Gastrocnemius medialis (tissue), 4 donors: ENCODE measurements at regions not wholly inside any gene's neighbourhood (a gene's known extent, or its start where the extent isn't known, plus 50 kb on each side); places are given as distances from the start of the nearest gene placed in this dataset.
"Not testable (repeated sequence)": the region's sequence is repeated elsewhere in the genome, so short reads cannot be mapped to it uniquely, and the experiment has no call there.

Experiments used
- ATAC-seq, 2 donors: fragments of 150-250 bp; one replicate each; pipeline ENCODE4 v1.9.1; 2016
- DNase-seq, 2 donors: peaks; one replicate each; pipeline ENCODE4 v3.0.0-alpha.2; 2019
- H3K27ac ChIP-seq, 4 donors: fragments of 200-600 bp; sonication (generic); 1 replicate in 1 of 4; 2 replicates in 3 of 4; pipeline ENCODE4 v1.5.1; 2016 to 2018; ENCODE audit warnings: mild to moderate bottlenecking in 2 of 4, moderate library complexity in 1 of 4
- H3K27me3 ChIP-seq, 3 donors: fragments of 200-600 bp; sonication (generic) in 2 of 3; 1 replicate in 1 of 3; 2 replicates in 2 of 3; pipeline versions ENCODE4 v1.5.1 to v1.6.0; 2016 to 2019; ENCODE audit warnings: mild to moderate bottlenecking in 1 of 3, moderate library complexity in 1 of 3
- H3K36me3 ChIP-seq, 2 donors: fragments of 200-600 bp; sonication (generic) in 1 of 2; one replicate each; pipeline ENCODE4 v1.5.1; 2017 to 2018
- H3K4me1 ChIP-seq, 2 donors: fragments of 200-600 bp; sonication (generic) in 1 of 2; one replicate each; pipeline ENCODE4 v1.5.1; 2016 to 2017; ENCODE audit warnings: mild to moderate bottlenecking in 2 of 2
- H3K4me3 ChIP-seq, 4 donors: fragments of 200-600 bp; sonication (generic) in 3 of 4; 1 replicate in 1 of 4; 2 replicates in 3 of 4; pipeline ENCODE4 v1.5.1; 2016 to 2019; ENCODE audit warnings: mild to moderate bottlenecking in 2 of 4
- H3K9me3 ChIP-seq, 3 donors: fragments of 200-600 bp; sonication (generic) in 2 of 3; 1 replicate in 1 of 3; 2 replicates in 2 of 3; pipeline ENCODE4 v1.5.1; 2016 to 2019
- POLR2A ChIP-seq, 2 donors: fragments of 450-650 bp; IDR thresholded peaks; one replicate each; pipeline ENCODE4 v1.6.1; 2017; ENCODE audit warnings: antibody characterized with exemption in 2 of 2, mild to moderate bottlenecking in 2 of 2, moderate library complexity in 2 of 2
- in situ Hi-C, 4 donors: fragments of 200-750 bp; cut with MboI; loops; one replicate each; pipeline versions ENCODE4 v1.15.0 to v1.8.0; 2017; ENCODE audit warnings: low sequenced_read_pairs in 4 of 4
- intact Hi-C: fragments of 100-400 bp; cut with DNase I; formaldehyde crosslinking; loops from one replicate; pipeline ENCODE4 v1.15.1; 2023; ENCODE audit warnings: low total_unique reads
- TF ChIP-seq, protein P1 (sequence below), 5 experiments: fragments of 450-650 bp in 3 of 5; fragments of 200-600 bp in 2 of 5; sonication (generic) in 2 of 5; IDR thresholded peaks in 4 of 5; conservative IDR thresholded peaks in 1 of 5; 1 replicate in 4 of 5; 2 replicates in 1 of 5; pipeline ENCODE4 v1.5.1; 2016 to 2019; ENCODE audit warnings: antibody characterized with exemption in 5 of 5, mild to moderate bottlenecking in 3 of 5, moderate library complexity in 3 of 5

DNA sequence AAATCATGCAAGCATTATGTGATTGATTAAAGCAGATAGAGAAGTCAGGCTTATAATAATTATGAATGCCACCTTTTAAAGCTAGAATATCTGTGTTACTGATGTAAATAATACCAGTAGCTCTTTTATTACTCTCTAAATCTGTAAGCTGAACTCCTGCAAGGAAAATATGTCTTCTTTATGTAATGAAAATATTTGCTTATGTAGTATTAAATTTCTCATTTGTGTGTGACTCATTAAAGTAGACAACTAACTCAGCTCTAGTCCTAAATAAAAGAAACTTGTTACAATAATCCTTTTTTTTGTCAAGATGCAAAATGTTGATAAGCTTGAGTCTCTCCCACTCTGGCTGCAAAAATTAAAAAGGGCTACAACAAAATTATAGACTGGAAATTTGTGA, 137.7 kb upstream of the FAT1 start:
- Histone ChIP-seq H3K9me3 (no peaks in the 10 kb centered on the region), H3K36me3 (no peaks in the 10 kb centered on the region), H3K4me3 (no peak overlapping the region), H3K27ac (no peak overlapping the region), H3K4me1 (no peaks in the 10 kb centered on the region), H3K27me3 (no peaks in the 10 kb centered on the region)
- intact Hi-C loops (no loop called here), in situ Hi-C loops (no loop called here)
- TF ChIP-seq POLR2A (IDR thresholded peaks at IDR 0.05): no peak
- TF ChIP-seq, protein P1, sequence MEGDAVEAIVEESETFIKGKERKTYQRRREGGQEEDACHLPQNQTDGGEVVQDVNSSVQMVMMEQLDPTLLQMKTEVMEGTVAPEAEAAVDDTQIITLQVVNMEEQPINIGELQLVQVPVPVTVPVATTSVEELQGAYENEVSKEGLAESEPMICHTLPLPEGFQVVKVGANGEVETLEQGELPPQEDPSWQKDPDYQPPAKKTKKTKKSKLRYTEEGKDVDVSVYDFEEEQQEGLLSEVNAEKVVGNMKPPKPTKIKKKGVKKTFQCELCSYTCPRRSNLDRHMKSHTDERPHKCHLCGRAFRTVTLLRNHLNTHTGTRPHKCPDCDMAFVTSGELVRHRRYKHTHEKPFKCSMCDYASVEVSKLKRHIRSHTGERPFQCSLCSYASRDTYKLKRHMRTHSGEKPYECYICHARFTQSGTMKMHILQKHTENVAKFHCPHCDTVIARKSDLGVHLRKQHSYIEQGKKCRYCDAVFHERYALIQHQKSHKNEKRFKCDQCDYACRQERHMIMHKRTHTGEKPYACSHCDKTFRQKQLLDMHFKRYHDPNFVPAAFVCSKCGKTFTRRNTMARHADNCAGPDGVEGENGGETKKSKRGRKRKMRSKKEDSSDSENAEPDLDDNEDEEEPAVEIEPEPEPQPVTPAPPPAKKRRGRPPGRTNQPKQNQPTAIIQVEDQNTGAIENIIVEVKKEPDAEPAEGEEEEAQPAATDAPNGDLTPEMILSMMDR (IDR thresholded peaks at IDR 0.05 in 4 of 5, conservative IDR thresholded peaks at IDR 0.05 in 1 of 5): no peak
- no peak for ATAC-seq
- no peak for DNase-seq

- ATAC-seq (no peak), DNase-seq (no peak)
- TF ChIP-seq, protein P1 (IDR thresholded peaks at IDR 0.05 in 4 of 5, conservative IDR thresholded peaks at IDR 0.05 in 1 of 5): no peak
- no peak for TF ChIP-seq POLR2A (IDR thresholded peaks at IDR 0.05)
- intact Hi-C loops: no loop called here
- H3K27me3 ChIP-seq: no peaks in the 10 kb centered on the region
- no peaks in the 10 kb centered on the region for H3K9me3 ChIP-seq
- H3K36me3 ChIP-seq: no peaks in the 10 kb centered on the region
- H3K27ac ChIP-seq: no peak overlapping the region
- no peaks in the 10 kb centered on the region for H3K4me1 ChIP-seq
- no peak overlapping the region for H3K4me3 ChIP-seq
- in situ Hi-C loops: no loop called here
Observed at GRCh38 chr4:186871856-186872255, 148.2 kb upstream of the FAT1 start.

DNA sequence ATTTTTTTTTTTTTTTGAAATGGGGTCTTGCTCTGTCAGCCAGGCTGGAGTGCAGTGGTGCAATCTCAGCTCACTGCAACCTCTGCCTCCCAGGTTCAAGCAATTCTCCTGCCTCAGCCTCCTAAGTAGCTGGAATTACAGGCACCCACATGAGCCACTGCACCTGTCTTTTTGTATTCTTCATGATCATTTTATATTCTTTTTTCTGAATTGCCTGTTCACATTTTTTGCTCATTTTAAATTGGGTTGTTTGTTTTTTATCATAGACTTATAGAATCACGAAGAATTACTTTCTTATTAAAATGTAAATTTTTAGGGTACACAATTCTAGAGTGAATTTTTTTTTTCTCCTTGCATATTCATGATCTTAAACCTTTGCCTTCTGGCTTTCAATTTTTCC, 149.4 kb upstream of the FAT1 start:
- intact Hi-C loops, ATAC-seq, H3K9me3 ChIP-seq, H3K36me3 ChIP-seq, H3K4me3 ChIP-seq, DNase-seq, H3K4me1 ChIP-seq, H3K27ac ChIP-seq, H3K27me3 ChIP-seq, in situ Hi-C loops: not testable (repeated sequence)

- intact Hi-C loops: no loop called here
- H3K9me3 ChIP-seq: no peaks in the 10 kb centered on the region
- H3K4me3 ChIP-seq: no peak overlapping the region
- DNase-seq (no peak), ATAC-seq (no peak)
- no peak overlapping the region for H3K27ac ChIP-seq
- no peaks in the 10 kb centered on the region for H3K36me3 ChIP-seq
- no peaks in the 10 kb centered on the region for H3K27me3 ChIP-seq
- no peaks in the 10 kb centered on the region for H3K4me1 ChIP-seq
- TF ChIP-seq, protein P1 (IDR thresholded peaks at IDR 0.05 in 4 of 5, conservative IDR thresholded peaks at IDR 0.05 in 1 of 5): no peak
- no peak for TF ChIP-seq POLR2A (IDR thresholded peaks at IDR 0.05)
- in situ Hi-C loops: no loop called here
Observed at GRCh38 chr4:186875476-186875875, 151.8 kb upstream of the FAT1 start.

DNA sequence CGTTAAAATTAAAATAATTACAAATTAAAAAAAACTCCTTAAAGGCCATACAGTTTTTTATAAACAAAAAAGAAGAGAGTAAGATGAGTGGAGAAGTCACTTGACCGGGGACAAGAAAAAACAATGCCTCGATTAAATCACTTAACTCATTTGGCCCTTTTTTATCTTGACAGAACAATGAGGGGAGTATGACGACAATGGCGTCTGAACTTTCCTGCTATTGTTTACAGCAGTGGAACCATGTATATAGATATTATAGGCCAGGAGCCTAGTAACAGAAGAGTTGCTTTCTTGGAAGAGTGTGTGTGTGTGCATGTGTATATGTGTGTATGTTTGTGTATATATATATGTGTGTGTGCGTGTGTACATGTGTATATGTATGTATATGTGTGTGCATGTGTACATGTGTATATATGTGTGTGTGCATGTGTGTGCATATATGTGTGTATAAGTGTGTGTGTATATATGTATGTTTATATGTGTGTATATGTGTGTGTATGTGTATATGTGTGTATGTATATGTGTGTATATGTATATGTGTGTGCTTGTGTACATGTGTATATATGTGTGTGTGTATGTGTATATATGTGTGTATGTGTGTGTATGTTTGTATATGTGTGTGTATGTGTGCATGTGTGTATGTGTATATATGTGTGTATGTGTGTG, 153.4 kb upstream of the FAT1 start:
- H3K4me3 ChIP-seq: no peak overlapping the region
- no peak for DNase-seq
- no peak overlapping the region for H3K27ac ChIP-seq
- in situ Hi-C loops: no loop called here
- H3K36me3 ChIP-seq: no peaks in the 10 kb centered on the region
- intact Hi-C loops: no loop called here
- H3K9me3 ChIP-seq: no peaks in the 10 kb centered on the region
- no peaks in the 10 kb centered on the region for H3K4me1 ChIP-seq
- TF ChIP-seq, protein P1 (IDR thresholded peaks at IDR 0.05 in 4 of 5, conservative IDR thresholded peaks at IDR 0.05 in 1 of 5): no peak
- TF ChIP-seq POLR2A (IDR thresholded peaks at IDR 0.05): no peak
- H3K27me3 ChIP-seq: no peaks in the 10 kb centered on the region
- no peak for ATAC-seq
